GM23338 (cell line): ENCODE measurements at regions not wholly inside any gene's neighbourhood (a gene's known extent, or its start where the extent isn't known, plus 50 kb on each side); places are given as distances from the start of the nearest gene placed in this dataset.

Experiments used
- EZH2 ChIP-seq: fragments of 200-600 bp; sonication (generic); IDR thresholded peaks from one replicate; pipeline ENCODE4 v1.8.0; 2017; ENCODE audit warnings: antibody characterized with exemption, mild to moderate bottlenecking, low read depth; ENCODE audit not compliant: unreplicated experiment
- EZH2phosphoT487 ChIP-seq: fragments of 200-600 bp; sonication (generic); IDR thresholded peaks from one replicate; pipeline ENCODE4 v1.8.1; 2018; ENCODE audit warnings: antibody characterized with exemption; ENCODE audit not compliant: unreplicated experiment
- POLR2AphosphoS5 ChIP-seq: IDR thresholded peaks from 2 replicates; pipeline ENCODE4 v1.6.1; 2016; ENCODE audit warnings: antibody characterized with exemption, low read depth
- STAT1 ChIP-seq: IDR thresholded peaks from one replicate; pipeline ENCODE4 v1.6.1; 2016; ENCODE audit warnings: antibody characterized with exemption; ENCODE audit not compliant: unreplicated experiment
- TF ChIP-seq, protein P1 (sequence below), 2 experiments: fragments of 200-600 bp in 1 of 2; sonication (generic) in 1 of 2; conservative IDR thresholded peaks; 2 replicates each; pipeline versions ENCODE4 v1.5.1 to v1.6.1; 2016 to 2017; ENCODE audit warnings: antibody characterized with exemption in 2 of 2, low read depth in 2 of 2, mild to moderate bottlenecking in 2 of 2, moderate library complexity in 1 of 2

DNA sequence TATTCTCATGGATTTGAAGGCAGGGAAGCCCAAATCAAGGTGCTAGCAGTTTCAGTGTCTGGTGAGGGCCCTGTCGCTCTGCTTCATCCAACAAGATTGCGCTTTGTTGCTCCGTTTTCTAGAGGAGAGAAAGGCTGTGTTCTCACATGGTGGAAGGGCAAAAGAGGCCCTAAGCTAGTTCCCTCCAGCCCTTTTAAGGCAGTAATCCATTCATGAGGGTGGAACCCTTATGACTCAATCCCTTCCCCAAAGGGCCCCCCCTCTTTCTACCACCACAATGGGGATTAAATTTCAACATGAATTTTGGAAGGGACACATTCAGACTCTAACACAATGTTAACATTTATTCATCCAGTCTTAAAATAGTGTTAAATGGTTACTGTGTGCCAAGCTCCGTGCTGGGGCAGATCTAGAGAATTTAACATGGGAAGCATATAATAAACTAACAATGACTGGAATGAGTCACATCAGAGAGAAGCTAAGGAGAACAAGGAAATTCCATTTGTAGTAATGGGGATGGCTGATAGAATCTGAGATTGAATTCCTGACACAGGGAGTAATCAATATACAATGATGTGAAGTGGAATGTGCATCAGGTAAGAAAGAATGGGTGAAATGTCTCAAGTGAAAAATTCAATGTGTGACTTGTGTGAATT is 382.8 kb upstream of the ZNF608 start:
- TF ChIP-seq, protein P1, sequence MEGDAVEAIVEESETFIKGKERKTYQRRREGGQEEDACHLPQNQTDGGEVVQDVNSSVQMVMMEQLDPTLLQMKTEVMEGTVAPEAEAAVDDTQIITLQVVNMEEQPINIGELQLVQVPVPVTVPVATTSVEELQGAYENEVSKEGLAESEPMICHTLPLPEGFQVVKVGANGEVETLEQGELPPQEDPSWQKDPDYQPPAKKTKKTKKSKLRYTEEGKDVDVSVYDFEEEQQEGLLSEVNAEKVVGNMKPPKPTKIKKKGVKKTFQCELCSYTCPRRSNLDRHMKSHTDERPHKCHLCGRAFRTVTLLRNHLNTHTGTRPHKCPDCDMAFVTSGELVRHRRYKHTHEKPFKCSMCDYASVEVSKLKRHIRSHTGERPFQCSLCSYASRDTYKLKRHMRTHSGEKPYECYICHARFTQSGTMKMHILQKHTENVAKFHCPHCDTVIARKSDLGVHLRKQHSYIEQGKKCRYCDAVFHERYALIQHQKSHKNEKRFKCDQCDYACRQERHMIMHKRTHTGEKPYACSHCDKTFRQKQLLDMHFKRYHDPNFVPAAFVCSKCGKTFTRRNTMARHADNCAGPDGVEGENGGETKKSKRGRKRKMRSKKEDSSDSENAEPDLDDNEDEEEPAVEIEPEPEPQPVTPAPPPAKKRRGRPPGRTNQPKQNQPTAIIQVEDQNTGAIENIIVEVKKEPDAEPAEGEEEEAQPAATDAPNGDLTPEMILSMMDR (conservative IDR thresholded peaks at IDR 0.05; ENCODE audit: low read depth in 2 of 2), result no peak
- no peak for TF ChIP-seq STAT1
- no peak for TF ChIP-seq EZH2
- no peak for TF ChIP-seq EZH2phosphoT487
- no peak for TF ChIP-seq POLR2AphosphoS5
